IMR-90 (cell line): ENCODE measurements at regions not wholly inside any gene's neighbourhood (a gene's known extent, or its start where the extent isn't known, plus 50 kb on each side); places are given as distances from the start of the nearest gene placed in this dataset.

Experiments
- ATAC-seq: fragments of 200-7000 bp; cut with Tn5 transposase; 2 replicates; pipeline ENCODE4 v1.9.1; 2020; ENCODE audit warnings: low read depth, mild to moderate bottlenecking, moderate library complexity
- BruUV-seq: library from RNA; stranded (reverse); fragments of 400-500 nt; replicated peaks from 2 replicates; lab custom pipeline; 2021; lab: Mats Ljungman, UMichigan
- CTCF ChIA-PET: fragments of 300-600 bp; formaldehyde crosslinking; extraction: SDS; loops from one replicate; lab custom pipeline; 2021; ENCODE audit warnings: antibody characterized with exemption; lab: Yijun Ruan, JAX
- POLR2A ChIA-PET: fragments of 300-600 bp; sonication (Branson Sonifier 250); formaldehyde crosslinking; loops from one replicate; lab custom pipeline; 2022; ENCODE audit warnings: antibody characterized with exemption; ENCODE audit not compliant: unreplicated experiment; lab: Charles Lee
- DNase-seq: peaks from one replicate; pipeline ENCODE4 v3.0.0; 2013
- H2AFZ ChIP-seq: replicated peaks from 2 replicates; pipeline ENCODE3; 2013; ENCODE audit warnings: low read length, mild to moderate bottlenecking; ENCODE audit not compliant: poor library complexity
- H2AK5ac ChIP-seq: 2 replicates; pipeline ENCODE4 v1.6.1; 2013; ENCODE audit warnings: low read depth, low read length, inconsistent platforms
- H2AK9ac ChIP-seq: replicated peaks from 2 replicates; pipeline ENCODE3; 2013; ENCODE audit warnings: mild to moderate bottlenecking, low read depth, low read length, moderate library complexity; ENCODE audit not compliant: poor library complexity
- H2BK120ac ChIP-seq: 2 replicates; pipeline ENCODE4 v1.6.1; 2013; ENCODE audit warnings: low read depth, low read length, inconsistent platforms
- H2BK15ac ChIP-seq: 3 replicates; pipeline ENCODE4 v1.6.1; 2013; ENCODE audit warnings: low read depth, low read length, inconsistent platforms
- H2BK20ac ChIP-seq: 2 replicates; pipeline ENCODE4 v1.6.1; 2013; ENCODE audit warnings: low read depth, mild to moderate bottlenecking, inconsistent platforms, low read length, moderate library complexity
- H2BK5ac ChIP-seq: 2 replicates; pipeline ENCODE4 v1.6.1; 2013; ENCODE audit warnings: mild to moderate bottlenecking, low read depth, low read length, inconsistent platforms; ENCODE audit not compliant: poor library complexity, severe bottlenecking
- H3K14ac ChIP-seq: replicated peaks from 2 replicates; pipeline ENCODE4 v1.6.1; 2013; ENCODE audit warnings: low read depth, low read length, inconsistent platforms
- H3K18ac ChIP-seq: 2 replicates; pipeline ENCODE4 v1.6.1; 2013; ENCODE audit warnings: low read depth, low read length, control low read depth
- H3K23ac ChIP-seq: 2 replicates; pipeline ENCODE4 v1.6.1; 2013; ENCODE audit warnings: low read depth, low read length, inconsistent platforms
- H3K27ac ChIP-seq: 2 replicates; pipeline ENCODE4 v1.5.1; 2013; ENCODE audit warnings: mild to moderate bottlenecking, control low read depth, low read length; ENCODE audit not compliant: insufficient read depth
- H3K27me3 ChIP-seq: 2 replicates; pipeline ENCODE4 v1.6.1; 2013; ENCODE audit warnings: low read length; ENCODE audit not compliant: control insufficient read depth, insufficient read depth
- H3K36me3 ChIP-seq: 2 replicates; pipeline ENCODE4 v1.6.1; 2013; ENCODE audit warnings: low read length, mixed read lengths; ENCODE audit not compliant: control insufficient read depth, insufficient read depth
- H3K4ac ChIP-seq: 2 replicates; pipeline ENCODE4 v1.6.1; 2013; ENCODE audit warnings: low read depth, low read length, inconsistent platforms
- H3K4me1 ChIP-seq: 2 replicates; pipeline ENCODE4 v1.6.1; 2013; ENCODE audit warnings: low read length, mixed read lengths; ENCODE audit not compliant: control insufficient read depth, insufficient read depth
- H3K4me2 ChIP-seq: 2 replicates; pipeline ENCODE4 v1.6.1; 2013; ENCODE audit warnings: low read depth, mild to moderate bottlenecking, control low read depth, low read length, moderate library complexity
- H3K4me3 ChIP-seq: 2 replicates; pipeline ENCODE4 v1.5.1; 2013; ENCODE audit warnings: low read depth, mild to moderate bottlenecking, control low read depth, low read length, moderate library complexity; ENCODE audit not compliant: insufficient read depth
- H3K56ac ChIP-seq: 2 replicates; pipeline ENCODE4 v1.6.1; 2013; ENCODE audit warnings: low read length, inconsistent platforms; ENCODE audit not compliant: insufficient read depth; ENCODE audit errors: extremely low read depth
- H3K79me1 ChIP-seq, 2 experiments: 2 replicates each; pipeline ENCODE4 v1.6.1; 2013; ENCODE audit warnings: low read length in 2 of 2, inconsistent platforms in 1 of 2, low read depth in 1 of 2
- H3K9ac ChIP-seq: 2 replicates; pipeline ENCODE4 v1.6.1; 2013; ENCODE audit warnings: low read depth, low read length, control low read depth
- H3K9me1 ChIP-seq: 2 replicates; pipeline ENCODE4 v1.6.1; 2013; ENCODE audit warnings: low read length, inconsistent platforms; ENCODE audit not compliant: insufficient read depth
- H3K9me3 ChIP-seq: 2 replicates; pipeline ENCODE4 v1.6.1; 2013; ENCODE audit warnings: low read length; ENCODE audit not compliant: control insufficient read depth, insufficient read depth
- H4K20me1 ChIP-seq: 2 replicates; pipeline ENCODE4 v1.6.1; 2013; ENCODE audit warnings: low read length, inconsistent platforms; ENCODE audit not compliant: insufficient read depth
- H4K5ac ChIP-seq: 2 replicates; pipeline ENCODE4 v1.6.1; 2013; ENCODE audit warnings: mild to moderate bottlenecking, low read depth, low read length, control low read depth
- H4K8ac ChIP-seq, 2 experiments: 2 replicates each; pipeline ENCODE4 v1.6.1; 2013; ENCODE audit warnings: low read depth in 2 of 2, low read length in 2 of 2, control low read depth in 1 of 2, inconsistent platforms in 1 of 2
- H4K91ac ChIP-seq: 2 replicates; pipeline ENCODE4 v1.6.1; 2013; ENCODE audit warnings: low read depth, low read length, inconsistent platforms; ENCODE audit not compliant: insufficient read depth
- BHLHE40 ChIP-seq: fragments of 150-350 bp; IDR thresholded peaks from 2 replicates; pipeline ENCODE4 v1.6.1; 2016; ENCODE audit warnings: mild to moderate bottlenecking, low read depth, low read length
- CEBPB ChIP-seq: IDR thresholded peaks from 2 replicates; pipeline ENCODE4 v1.6.1; 2012; ENCODE audit warnings: low read depth, low read length, improper control_type of control experiment
- CTCF ChIP-seq: conservative IDR thresholded peaks from 2 replicates; pipeline ENCODE4 v1.5.1; 2012; ENCODE audit warnings: mild to moderate bottlenecking, low read depth, low read length, improper control_type of control experiment
- ELK1 ChIP-seq: fragments of 150-350 bp; IDR thresholded peaks from 2 replicates; pipeline ENCODE4 v1.6.1; 2016; ENCODE audit warnings: low read depth, mild to moderate bottlenecking, low read length, moderate library complexity, borderline replicate concordance
- MAFK ChIP-seq: IDR thresholded peaks from 2 replicates; pipeline ENCODE4 v1.6.1; 2012; ENCODE audit warnings: low read depth, low read length, improper control_type of control experiment
- MAZ ChIP-seq: IDR thresholded peaks from 2 replicates; pipeline ENCODE4 v1.6.1; 2012; ENCODE audit warnings: low read depth, mild to moderate bottlenecking, low read length, improper control_type of control experiment, moderate library complexity, borderline replicate concordance
- MXI1 ChIP-seq: IDR thresholded peaks from 2 replicates; pipeline ENCODE4 v1.6.1; 2012; ENCODE audit warnings: low read depth, mild to moderate bottlenecking, low read length, moderate library complexity, borderline replicate concordance
- NFE2L2 ChIP-seq: fragments of 150-350 bp; IDR thresholded peaks from 2 replicates; pipeline ENCODE4 v1.6.1; 2016; ENCODE audit warnings: low read depth, mild to moderate bottlenecking, low read length
- POLR2A ChIP-seq: IDR thresholded peaks from 2 replicates; pipeline ENCODE4 v1.6.1; 2012; ENCODE audit warnings: mild to moderate bottlenecking, low read depth, low read length
- RCOR1 ChIP-seq: IDR thresholded peaks from 2 replicates; pipeline ENCODE4 v1.6.1; 2012; ENCODE audit warnings: mild to moderate bottlenecking, low read length, improper control_type of control experiment; ENCODE audit not compliant: insufficient replicate concordance
- RFX5 ChIP-seq: IDR thresholded peaks from 2 replicates; pipeline ENCODE4 v1.8.0; 2012; ENCODE audit warnings: low read depth, mild to moderate bottlenecking, low read length, moderate library complexity
- SMC3 ChIP-seq: fragments of 150-350 bp; IDR thresholded peaks from 2 replicates; pipeline ENCODE4 v1.6.1; 2016; ENCODE audit warnings: low read depth, mild to moderate bottlenecking, antibody characterized with exemption, low read length, moderate library complexity
- USF2 ChIP-seq: fragments of 150-350 bp; IDR thresholded peaks from 2 replicates; pipeline ENCODE4 v1.6.1; 2017; ENCODE audit warnings: mild to moderate bottlenecking, antibody characterized with exemption, low read length, low read depth
- WGBS, 2 experiments: methylation state at CpG; one replicate each; pipeline versions ENCODE4 v1.1.5 to v1.1.7; 2013; ENCODE audit warnings: missing lambda C conversion rate in 2 of 2; ENCODE audit not compliant: insufficient read length in 1 of 2; ENCODE audit errors: extremely low coverage in 2 of 2; 5-methylcytosine and 5-hydroxymethylcytosine counted together
- dilution Hi-C: fragments of 300-500 bp; cut with HindIII; formaldehyde crosslinking; loops from one replicate; pipeline ENCODE4 v1.14.3; 2018; ENCODE audit warnings: low sequenced_read_pairs; ENCODE audit not compliant: unreplicated experiment
- in situ Hi-C: fragments of 300-500 bp; cut with MboI; formaldehyde crosslinking; loops from 3 replicates; pipeline ENCODE4 v1.14.3; 2019; ENCODE audit warnings: low sequenced_read_pairs, inconsistent platforms, mixed read lengths
- intact Hi-C: fragments of 100-400 bp; cut with micrococcal nuclease; formaldehyde crosslinking; loops from 2 replicates; pipeline ENCODE4 v1.10.0; 2022

GRCh38 chr2:128477026-128477820 is 158.6 kb upstream of the HS6ST1 start (continued):
- TF ChIP-seq SMC3 = no peak

GRCh38 chr2:128477891-128478290 is 159.2 kb upstream of the HS6ST1 start:
- DNase-seq (no peak), ATAC-seq (no peak)
- no TSS peak for BruUV-seq
- Histone ChIP-seq H2BK15ac (no peak overlapping the region), H2AK9ac (no peak overlapping the region), H3K14ac (no peak overlapping the region), H2BK20ac (no peak overlapping the region), H3K56ac (no peak overlapping the region), H3K4ac (no peak overlapping the region), H2AK5ac (no peak overlapping the region), H3K4me3 (no peak overlapping the region), H3K4me2 (no peak overlapping the region), H3K18ac (no peak overlapping the region), H3K79me1 (no peaks in the 10 kb centered on the region), H3K9me1 (peaks cover 8% of the 10 kb centered on the region; the same call in 1 of the 2 replicates), H4K20me1 (no peaks in the 10 kb centered on the region), H2AFZ (no peak overlapping the region), H3K27me3 (peaks cover 4% of the 10 kb centered on the region), H3K4me1 (peaks cover 6% of the 10 kb centered on the region; the same call in 1 of the 2 replicates), H3K23ac (no peak overlapping the region), H4K5ac (no peak overlapping the region), H3K9me3 (no peaks in the 10 kb centered on the region), H3K27ac (no peak overlapping the region), H2BK5ac (no peak overlapping the region), H3K9ac (no peak overlapping the region), H3K36me3 (no peaks in the 10 kb centered on the region), H4K91ac (no peak overlapping the region), H4K8ac (no peak overlapping the region), H2BK120ac (no peak overlapping the region)
- intact Hi-C loops (loop anchor here (10.0 kb wide), 1 partner anchor 257 kb away; no protein-coding TSS in a partner anchor), in situ Hi-C loops (no loop called here), dilution Hi-C loops (no loop called here)
- WGBS, 2 experiments = no CpG with 5 or more reads among the region's 2 CpGs
- ChIA-PET POLR2A (no interaction called here), CTCF (no interaction called here)
- TF ChIP-seq BHLHE40 (no peak), MAZ (no peak), USF2 (no peak), NFE2L2 (no peak), RCOR1 (no peak), MXI1 (no peak), CEBPB (no peak), ELK1 (no peak), MAFK (no peak), POLR2A (no peak), CTCF (no peak), RFX5 (no peak)
